ENCODE measurements at regions not wholly inside any gene's neighbourhood (a gene's known extent, or its start where the extent isn't known, plus 50 kb on each side); places are given as distances from the start of the nearest gene placed in this dataset.

GRCh38 chr18:14905350-14905749 lies 157.4 kb downstream of the ANKRD30B start:
- no peak for DNase-seq (ENCODE audit: low read depth)
- H3K4me3 ChIP-seq (ENCODE audit: control insufficient read depth, low read depth, low read length): no peak overlapping the region
- TF ChIP-seq CTCF (conservative IDR thresholded peaks at IDR 0.05; ENCODE audit: control insufficient read depth, insufficient read depth, low read depth, low read length): no peak

- H3K4me3 ChIP-seq (ENCODE audit: control insufficient read depth, low read depth, low read length): no peak overlapping the region
- no peak for TF ChIP-seq CTCF (conservative IDR thresholded peaks at IDR 0.05; ENCODE audit: control insufficient read depth, insufficient read depth, low read depth, low read length)
These were observed 158.0 kb downstream of the ANKRD30B start for GRCh38 chr18:14905979-14906378.

GRCh38 chr18:14907420-14907819 lies 159.4 kb downstream of the ANKRD30B start:
- no peak for DNase-seq (ENCODE audit: low read depth)
- TF ChIP-seq CTCF (conservative IDR thresholded peaks at IDR 0.05; ENCODE audit: control insufficient read depth, insufficient read depth, low read depth, low read length): no peak

More at GRCh38 chr18:14905979-14906378, 158.0 kb downstream of the ANKRD30B start:
- no peak for DNase-seq (ENCODE audit: low read depth)

GRCh38 chr18:14908541-14908940 lies 160.6 kb downstream of the ANKRD30B start:
- DNase-seq (ENCODE audit: low read depth): no peak
- H3K4me3 ChIP-seq (ENCODE audit: control insufficient read depth, low read depth, low read length): no peak overlapping the region
- no peak for TF ChIP-seq CTCF (conservative IDR thresholded peaks at IDR 0.05; ENCODE audit: control insufficient read depth, insufficient read depth, low read depth, low read length)

More at GRCh38 chr18:14907420-14907819, 159.4 kb downstream of the ANKRD30B start:
- H3K4me3 ChIP-seq (ENCODE audit: control insufficient read depth, low read depth, low read length): no peak overlapping the region

GRCh38 chr18:14912967-14913366 lies 165.0 kb downstream of the ANKRD30B start:
- no peak for DNase-seq (ENCODE audit: low read depth)
- H3K4me3 ChIP-seq (ENCODE audit: control insufficient read depth, low read depth, low read length): no peak overlapping the region
- TF ChIP-seq CTCF (conservative IDR thresholded peaks at IDR 0.05; ENCODE audit: control insufficient read depth, insufficient read depth, low read depth, low read length): no peak

- no peak for DNase-seq (ENCODE audit: low read depth)
- no peak overlapping the region for H3K4me3 ChIP-seq (ENCODE audit: control insufficient read depth, low read depth, low read length)
- no peak for TF ChIP-seq CTCF (conservative IDR thresholded peaks at IDR 0.05; ENCODE audit: control insufficient read depth, insufficient read depth, low read depth, low read length)
These were observed 166.1 kb downstream of the ANKRD30B start for GRCh38 chr18:14914121-14914520.

- no peak overlapping the region for H3K4me3 ChIP-seq (ENCODE audit: control insufficient read depth, low read depth, low read length)
- TF ChIP-seq CTCF (conservative IDR thresholded peaks at IDR 0.05; ENCODE audit: control insufficient read depth, insufficient read depth, low read depth, low read length): no peak
- no peak for DNase-seq (ENCODE audit: low read depth)
These were observed 166.8 kb downstream of the ANKRD30B start for GRCh38 chr18:14914771-14915170.

Data from fibroblast of mammary gland (primary cell).